IMR-90 (cell line): ENCODE measurements at regions not wholly inside any gene's neighbourhood (a gene's known extent, or its start where the extent isn't known, plus 50 kb on each side); places are given as distances from the start of the nearest gene placed in this dataset.

Experiments
- ATAC-seq: fragments of 200-7000 bp; cut with Tn5 transposase; 2 replicates; pipeline ENCODE4 v1.9.1; 2020; ENCODE audit warnings: low read depth, mild to moderate bottlenecking, moderate library complexity
- BruUV-seq: library from RNA; stranded (reverse); fragments of 400-500 nt; replicated peaks from 2 replicates; lab custom pipeline; 2021; lab: Mats Ljungman, UMichigan
- CTCF ChIA-PET: fragments of 300-600 bp; formaldehyde crosslinking; extraction: SDS; loops from one replicate; lab custom pipeline; 2021; ENCODE audit warnings: antibody characterized with exemption; lab: Yijun Ruan, JAX
- POLR2A ChIA-PET: fragments of 300-600 bp; sonication (Branson Sonifier 250); formaldehyde crosslinking; loops from one replicate; lab custom pipeline; 2022; ENCODE audit warnings: antibody characterized with exemption; ENCODE audit not compliant: unreplicated experiment; lab: Charles Lee
- DNase-seq: peaks from one replicate; pipeline ENCODE4 v3.0.0; 2013
- H2AFZ ChIP-seq: replicated peaks from 2 replicates; pipeline ENCODE3; 2013; ENCODE audit warnings: low read length, mild to moderate bottlenecking; ENCODE audit not compliant: poor library complexity
- H2AK5ac ChIP-seq: 2 replicates; pipeline ENCODE4 v1.6.1; 2013; ENCODE audit warnings: low read depth, low read length, inconsistent platforms
- H2AK9ac ChIP-seq: replicated peaks from 2 replicates; pipeline ENCODE3; 2013; ENCODE audit warnings: mild to moderate bottlenecking, low read depth, low read length, moderate library complexity; ENCODE audit not compliant: poor library complexity
- H2BK120ac ChIP-seq: 2 replicates; pipeline ENCODE4 v1.6.1; 2013; ENCODE audit warnings: low read depth, low read length, inconsistent platforms
- H2BK15ac ChIP-seq: 3 replicates; pipeline ENCODE4 v1.6.1; 2013; ENCODE audit warnings: low read depth, low read length, inconsistent platforms
- H2BK20ac ChIP-seq: 2 replicates; pipeline ENCODE4 v1.6.1; 2013; ENCODE audit warnings: low read depth, mild to moderate bottlenecking, inconsistent platforms, low read length, moderate library complexity
- H2BK5ac ChIP-seq: 2 replicates; pipeline ENCODE4 v1.6.1; 2013; ENCODE audit warnings: mild to moderate bottlenecking, low read depth, low read length, inconsistent platforms; ENCODE audit not compliant: poor library complexity, severe bottlenecking
- H3K14ac ChIP-seq: replicated peaks from 2 replicates; pipeline ENCODE4 v1.6.1; 2013; ENCODE audit warnings: low read depth, low read length, inconsistent platforms
- H3K18ac ChIP-seq: 2 replicates; pipeline ENCODE4 v1.6.1; 2013; ENCODE audit warnings: low read depth, low read length, control low read depth
- H3K23ac ChIP-seq: 2 replicates; pipeline ENCODE4 v1.6.1; 2013; ENCODE audit warnings: low read depth, low read length, inconsistent platforms
- H3K27ac ChIP-seq: 2 replicates; pipeline ENCODE4 v1.5.1; 2013; ENCODE audit warnings: mild to moderate bottlenecking, control low read depth, low read length; ENCODE audit not compliant: insufficient read depth
- H3K27me3 ChIP-seq: 2 replicates; pipeline ENCODE4 v1.6.1; 2013; ENCODE audit warnings: low read length; ENCODE audit not compliant: control insufficient read depth, insufficient read depth
- H3K36me3 ChIP-seq: 2 replicates; pipeline ENCODE4 v1.6.1; 2013; ENCODE audit warnings: low read length, mixed read lengths; ENCODE audit not compliant: control insufficient read depth, insufficient read depth
- H3K4ac ChIP-seq: 2 replicates; pipeline ENCODE4 v1.6.1; 2013; ENCODE audit warnings: low read depth, low read length, inconsistent platforms
- H3K4me1 ChIP-seq: 2 replicates; pipeline ENCODE4 v1.6.1; 2013; ENCODE audit warnings: low read length, mixed read lengths; ENCODE audit not compliant: control insufficient read depth, insufficient read depth
- H3K4me2 ChIP-seq: 2 replicates; pipeline ENCODE4 v1.6.1; 2013; ENCODE audit warnings: low read depth, mild to moderate bottlenecking, control low read depth, low read length, moderate library complexity
- H3K4me3 ChIP-seq: 2 replicates; pipeline ENCODE4 v1.5.1; 2013; ENCODE audit warnings: low read depth, mild to moderate bottlenecking, control low read depth, low read length, moderate library complexity; ENCODE audit not compliant: insufficient read depth
- H3K56ac ChIP-seq: 2 replicates; pipeline ENCODE4 v1.6.1; 2013; ENCODE audit warnings: low read length, inconsistent platforms; ENCODE audit not compliant: insufficient read depth; ENCODE audit errors: extremely low read depth
- H3K79me1 ChIP-seq, 2 experiments: 2 replicates each; pipeline ENCODE4 v1.6.1; 2013; ENCODE audit warnings: low read length in 2 of 2, inconsistent platforms in 1 of 2, low read depth in 1 of 2
- H3K9ac ChIP-seq: 2 replicates; pipeline ENCODE4 v1.6.1; 2013; ENCODE audit warnings: low read depth, low read length, control low read depth
- H3K9me1 ChIP-seq: 2 replicates; pipeline ENCODE4 v1.6.1; 2013; ENCODE audit warnings: low read length, inconsistent platforms; ENCODE audit not compliant: insufficient read depth
- H3K9me3 ChIP-seq: 2 replicates; pipeline ENCODE4 v1.6.1; 2013; ENCODE audit warnings: low read length; ENCODE audit not compliant: control insufficient read depth, insufficient read depth
- H4K20me1 ChIP-seq: 2 replicates; pipeline ENCODE4 v1.6.1; 2013; ENCODE audit warnings: low read length, inconsistent platforms; ENCODE audit not compliant: insufficient read depth
- H4K5ac ChIP-seq: 2 replicates; pipeline ENCODE4 v1.6.1; 2013; ENCODE audit warnings: mild to moderate bottlenecking, low read depth, low read length, control low read depth
- H4K8ac ChIP-seq, 2 experiments: 2 replicates each; pipeline ENCODE4 v1.6.1; 2013; ENCODE audit warnings: low read depth in 2 of 2, low read length in 2 of 2, control low read depth in 1 of 2, inconsistent platforms in 1 of 2
- H4K91ac ChIP-seq: 2 replicates; pipeline ENCODE4 v1.6.1; 2013; ENCODE audit warnings: low read depth, low read length, inconsistent platforms; ENCODE audit not compliant: insufficient read depth
- SMC3 ChIP-seq: fragments of 150-350 bp; IDR thresholded peaks from 2 replicates; pipeline ENCODE4 v1.6.1; 2016; ENCODE audit warnings: low read depth, mild to moderate bottlenecking, antibody characterized with exemption, low read length, moderate library complexity
- dilution Hi-C: fragments of 300-500 bp; cut with HindIII; formaldehyde crosslinking; loops from one replicate; pipeline ENCODE4 v1.14.3; 2018; ENCODE audit warnings: low sequenced_read_pairs; ENCODE audit not compliant: unreplicated experiment
- in situ Hi-C: fragments of 300-500 bp; cut with MboI; formaldehyde crosslinking; loops from 3 replicates; pipeline ENCODE4 v1.14.3; 2019; ENCODE audit warnings: low sequenced_read_pairs, inconsistent platforms, mixed read lengths
- intact Hi-C: fragments of 100-400 bp; cut with micrococcal nuclease; formaldehyde crosslinking; loops from 2 replicates; pipeline ENCODE4 v1.10.0; 2022

DNA sequence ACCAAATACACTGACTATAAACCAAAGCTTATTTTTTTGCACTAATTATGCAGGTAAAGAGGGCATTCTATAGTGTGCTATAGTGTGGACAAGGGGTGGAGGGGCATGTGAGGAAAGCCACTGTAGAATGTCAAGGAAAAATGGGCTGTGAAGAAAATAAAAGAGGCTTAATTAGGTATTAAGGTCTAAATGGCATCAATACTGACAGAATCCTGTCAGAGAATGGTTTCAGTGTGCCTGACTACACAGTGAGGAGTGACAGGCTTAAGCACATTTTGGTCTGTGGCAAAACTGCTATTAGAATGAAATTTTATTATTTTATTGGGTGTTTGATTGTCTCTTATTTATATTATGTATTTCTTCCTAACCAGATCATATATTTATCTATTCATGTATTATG, 787.6 kb upstream of the CELF4 start:
- Histone ChIP-seq H3K18ac (no peak overlapping the region), H4K20me1 (no peaks in the 10 kb centered on the region), H3K79me1 (no peaks in the 10 kb centered on the region), H2BK15ac (no peak overlapping the region), H3K4ac (no peak overlapping the region), H2AK5ac (no peak overlapping the region), H3K36me3 (no peaks in the 10 kb centered on the region), H2AK9ac (no peak overlapping the region), H3K23ac (no peak overlapping the region), H3K27me3 (no peaks in the 10 kb centered on the region), H3K56ac (no peak overlapping the region), H4K91ac (no peak overlapping the region), H4K5ac (no peak overlapping the region), H3K4me2 (no peak overlapping the region), H3K27ac (no peak overlapping the region), H3K9ac (no peak overlapping the region), H4K8ac (no peak overlapping the region), H2AFZ (no peak overlapping the region), H3K4me1 (no peaks in the 10 kb centered on the region), H3K9me3 (peaks cover 10% of the 10 kb centered on the region), H2BK5ac (no peak overlapping the region), H2BK120ac (no peak overlapping the region), H3K9me1 (no peaks in the 10 kb centered on the region), H2BK20ac (no peak overlapping the region), H3K14ac (no peak overlapping the region), H3K4me3 (no peak overlapping the region)
- dilution Hi-C loops = no loop called here
- DNase-seq (no peak), ATAC-seq (no peak)
- no TSS peak for BruUV-seq
- intact Hi-C loops = no loop called here
- CTCF ChIA-PET = interaction anchor here (0.6 kb wide), 1 partner anchor 53 kb away, joined by 3 read pairs; no protein-coding TSS in a partner anchor
- no peak for TF ChIP-seq SMC3
- POLR2A ChIA-PET = no interaction called here
- in situ Hi-C loops = no loop called here
